Inflammatory macrophage treated with lipopolysaccharide for 4 hours (primary cell): ENCODE measurements at regions not wholly inside any gene's neighbourhood (a gene's known extent, or its start where the extent isn't known, plus 50 kb on each side); places are given as distances from the start of the nearest gene placed in this dataset.
"Not testable (repeated sequence)": the region's sequence is repeated elsewhere in the genome, so short reads cannot be mapped to it uniquely, and the experiment has no call there.

Experiments used
- DNase-seq: peaks from one replicate; pipeline ENCODE4 v3.0.0-alpha.2; 2020

DNA sequence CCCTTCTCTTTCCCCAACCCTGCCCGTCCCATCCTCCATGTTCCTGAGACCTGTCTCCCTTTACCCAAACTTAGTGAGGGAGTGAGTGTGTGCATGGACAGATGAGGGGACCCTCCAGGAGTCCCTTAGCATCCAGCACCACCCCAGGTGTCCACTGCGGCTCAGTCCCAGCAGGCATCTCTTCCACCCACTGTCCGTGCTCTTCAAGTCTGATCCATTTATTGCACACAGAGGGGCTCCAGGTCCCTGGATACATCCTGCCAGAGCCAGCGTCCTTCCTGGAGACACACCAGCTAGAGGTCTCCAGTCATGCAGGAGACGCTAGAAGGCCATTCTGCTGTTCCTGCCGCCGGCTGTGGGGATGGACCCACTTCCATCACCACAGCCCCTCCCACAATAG, 239.2 kb downstream of the ADGRD1 start:
- DNase-seq = no peak

DNA sequence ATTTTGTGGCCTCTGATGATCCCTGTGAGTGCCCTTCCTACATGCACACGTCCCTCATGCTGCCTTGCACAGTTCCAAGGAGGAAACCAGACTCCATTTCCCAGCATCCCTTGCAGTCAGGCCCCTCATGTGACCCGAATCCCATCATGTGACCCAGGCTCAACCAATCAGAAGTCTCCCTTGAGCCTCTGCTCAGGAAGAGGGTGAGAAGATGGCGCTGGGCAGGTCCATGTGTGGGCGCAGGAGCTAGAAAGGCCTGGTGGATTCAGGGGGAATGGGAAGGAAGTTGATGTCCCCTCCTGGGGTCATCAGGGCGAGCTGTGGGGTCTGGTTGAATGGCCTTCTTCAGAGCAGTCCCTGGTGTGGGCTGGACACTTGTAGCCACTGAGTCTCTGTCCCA, 240.5 kb downstream of the ADGRD1 start:
- DNase-seq = no peak

- DNase-seq = no peak
These were observed 242.1 kb downstream of the ADGRD1 start for GRCh38 chr12:131195796-131196195.

- DNase-seq = no peak
These were observed 242.5 kb downstream of the ADGRD1 start for GRCh38 chr12:131196220-131196619.

- no peak for DNase-seq
These were observed 243.8 kb downstream of the ADGRD1 start for GRCh38 chr12:131197490-131197889.

DNA sequence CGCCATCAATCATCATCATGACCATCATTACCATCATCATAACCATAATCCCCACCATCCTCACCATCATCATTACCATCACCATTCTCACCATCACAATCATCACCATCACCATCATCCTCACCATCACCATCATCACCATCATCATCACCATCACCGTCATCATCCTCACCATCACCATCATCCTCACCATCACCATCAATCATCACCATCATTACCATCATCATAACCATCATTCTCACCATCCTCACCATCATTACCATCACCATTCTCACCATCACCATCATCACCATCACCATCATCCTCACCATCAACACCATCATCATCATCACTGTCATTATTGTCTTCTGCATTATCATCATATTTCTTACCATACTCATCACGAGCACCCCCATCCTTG, 245.5 kb downstream of the ADGRD1 start:
- DNase-seq = no peak

DNA sequence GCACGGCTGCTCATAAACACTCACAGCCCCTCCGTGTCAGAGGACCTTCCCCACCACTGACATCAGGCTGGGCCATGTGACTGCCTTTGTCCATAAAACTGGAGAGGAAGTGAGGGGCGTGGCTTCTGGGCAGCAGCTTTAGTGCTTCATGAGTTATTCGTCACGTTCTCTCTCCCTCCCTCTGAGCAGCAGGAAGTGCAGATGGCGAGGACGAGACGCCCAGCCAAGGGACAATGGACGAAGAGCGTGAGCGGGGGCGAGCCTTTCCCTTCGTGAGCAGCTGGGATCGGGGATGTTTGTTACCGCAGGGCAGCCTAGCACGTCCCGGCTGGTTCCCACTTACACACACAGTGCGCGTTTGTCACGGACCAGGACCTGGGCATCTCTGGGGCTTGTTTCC, 248.2 kb downstream of the ADGRD1 start:
- not testable (repeated sequence) for DNase-seq

- DNase-seq = no peak
These were observed 249.1 kb downstream of the ADGRD1 start for GRCh38 chr12:131202592-131203378.

GRCh38 chr12:131203666-131204415, 250.1 kb downstream of the ADGRD1 start:
- no peak for DNase-seq

DNA sequence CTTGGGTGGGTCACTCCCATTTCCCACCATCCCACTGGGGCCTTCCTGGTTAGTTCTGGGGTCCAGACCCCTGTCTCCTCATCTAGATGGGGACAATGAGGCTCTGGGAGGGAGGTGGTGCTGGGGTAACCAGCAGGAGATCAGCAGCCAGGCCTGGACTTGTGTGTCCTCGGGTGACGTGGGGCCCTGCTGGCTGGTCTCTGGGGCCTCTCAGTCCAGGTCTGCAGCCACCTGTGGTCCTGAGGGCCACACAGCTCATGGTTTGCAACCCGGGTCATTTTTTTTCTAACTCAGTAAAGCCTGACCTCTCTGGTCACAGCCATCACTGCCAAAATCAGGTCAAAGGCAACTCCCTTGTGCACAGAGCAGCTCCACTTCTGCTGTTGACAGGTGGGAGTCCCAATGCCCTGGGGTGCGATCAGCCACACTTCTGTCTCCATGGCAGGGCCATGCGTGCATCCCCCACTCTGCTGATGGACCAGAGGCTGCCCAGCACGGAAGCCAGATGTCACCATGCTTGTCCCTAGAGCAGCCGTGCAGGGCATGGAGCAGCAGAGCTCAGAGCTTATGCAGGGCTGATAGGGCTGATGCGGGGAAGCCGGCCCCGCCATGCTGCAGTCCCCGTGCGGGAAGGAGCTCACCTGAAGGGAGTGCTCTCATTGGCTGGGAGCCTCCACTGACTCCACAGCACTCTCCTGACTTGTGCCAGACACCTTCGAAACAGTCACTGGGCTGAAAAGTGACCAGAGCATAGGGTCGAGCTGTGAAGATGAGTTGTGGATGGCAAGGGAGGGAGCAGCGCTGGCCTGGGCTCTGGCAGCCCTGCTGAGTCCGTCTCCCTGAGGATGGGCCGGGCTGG, 250.9 kb downstream of the ADGRD1 start:
- DNase-seq = no peak

- DNase-seq = not testable (repeated sequence)
These were observed 251.7 kb downstream of the ADGRD1 start for GRCh38 chr12:131205275-131205933.

DNA sequence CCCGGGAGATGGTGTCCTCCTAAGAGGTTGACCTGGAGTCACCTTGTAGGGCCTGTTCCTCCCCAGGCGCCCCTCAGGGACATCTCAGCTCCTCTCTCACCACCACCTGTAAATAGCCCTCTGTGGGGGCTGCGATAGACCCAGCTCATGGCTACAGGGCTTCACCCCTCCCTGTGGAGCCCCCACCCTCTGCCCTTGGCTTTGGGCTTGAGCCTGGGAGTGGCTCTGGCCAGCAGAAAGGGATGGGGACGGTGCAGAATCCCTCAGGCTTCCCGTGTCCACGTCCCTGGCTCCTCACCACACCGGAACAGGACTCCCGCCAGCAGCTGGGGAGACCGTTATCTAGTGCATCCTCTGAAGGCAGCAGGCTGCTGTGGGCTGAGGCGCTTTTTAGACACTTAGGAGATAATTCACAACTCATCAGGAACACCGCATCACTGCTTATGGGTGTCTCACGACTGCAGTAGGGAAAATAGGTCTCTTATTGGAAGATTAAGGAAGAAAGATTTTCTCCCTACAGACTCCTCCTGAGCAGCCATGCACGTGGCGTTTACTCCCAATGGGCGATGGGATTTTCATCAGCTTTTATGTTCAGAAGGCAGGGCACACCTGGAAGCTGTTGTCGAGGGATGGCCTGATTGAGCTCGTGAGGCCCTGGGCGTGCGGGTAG, 253.1 kb downstream of the ADGRD1 start:
- DNase-seq = not testable (repeated sequence)

- not testable (repeated sequence) for DNase-seq
These were observed 253.6 kb downstream of the ADGRD1 start for GRCh38 chr12:131207300-131207660.

- not testable (repeated sequence) for DNase-seq
These were observed 254.1 kb downstream of the ADGRD1 start for GRCh38 chr12:131207841-131208240.

DNA sequence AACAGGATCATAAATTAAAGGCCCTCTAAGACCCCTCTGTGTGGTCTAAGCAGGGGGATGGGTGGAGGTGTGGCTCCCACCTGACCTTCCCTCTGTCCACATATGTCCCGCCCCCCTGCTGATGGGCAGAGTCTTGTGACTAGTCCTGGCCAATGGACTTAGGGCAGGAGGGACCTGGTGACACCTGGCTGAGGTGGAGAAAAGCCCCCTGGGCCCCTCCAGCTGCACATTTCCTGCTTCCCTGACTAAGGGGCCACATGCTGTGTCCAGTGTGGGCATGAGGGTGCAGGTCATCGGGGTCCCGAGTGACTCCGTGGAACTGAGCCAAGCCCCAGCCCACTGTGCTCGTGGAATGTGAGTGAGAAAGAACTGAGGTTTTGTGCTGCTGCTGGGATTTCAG, 254.7 kb downstream of the ADGRD1 start:
- no peak for DNase-seq

DNA sequence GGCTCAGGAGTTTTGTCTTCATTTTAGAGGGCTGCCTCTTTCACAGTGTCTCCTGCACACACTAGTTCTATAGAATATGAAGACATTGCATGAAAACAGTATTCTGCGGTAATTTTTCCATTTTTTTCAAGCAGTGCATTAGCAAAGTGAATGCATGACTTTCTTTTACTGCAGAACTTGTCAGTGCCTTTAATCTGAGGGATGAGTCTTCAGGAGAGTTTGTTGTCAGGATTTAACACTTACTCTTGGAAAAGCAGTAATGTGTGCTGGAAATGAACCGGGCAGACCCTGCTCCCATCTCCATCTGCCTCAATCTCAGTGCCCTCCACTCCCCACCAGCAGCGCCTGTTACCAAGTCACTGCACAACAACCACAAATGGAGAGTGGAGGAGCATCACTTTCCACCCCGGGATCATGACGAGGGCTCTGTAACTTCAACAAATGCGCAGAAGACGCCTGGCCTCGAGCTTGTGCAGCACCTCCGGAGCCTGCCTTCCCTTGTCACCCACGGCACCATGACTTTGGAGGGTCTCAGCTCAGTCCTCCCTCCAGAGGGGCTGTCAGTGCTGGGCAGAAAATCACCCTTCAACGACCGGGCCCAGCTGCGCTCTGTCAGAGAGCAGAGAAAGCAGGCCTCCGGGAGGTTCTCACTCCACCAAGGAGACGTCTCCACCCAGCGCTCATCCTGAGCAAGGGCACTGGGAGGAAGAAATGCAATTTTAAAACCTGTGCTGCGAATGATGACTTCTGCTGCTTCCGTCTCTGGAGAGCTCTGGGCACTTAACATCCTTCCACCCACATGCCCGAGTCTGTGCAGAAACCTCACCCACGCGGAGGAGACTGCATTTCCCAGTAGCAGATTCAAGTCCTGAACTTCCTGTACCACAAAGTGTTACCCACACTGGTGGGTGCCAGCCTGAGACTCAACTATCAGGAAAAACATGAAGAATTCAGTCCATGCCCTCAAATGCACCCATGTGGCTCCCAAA, 255.7 kb downstream of the ADGRD1 start:
- peak; percentile 13 for DNase-seq

DNA sequence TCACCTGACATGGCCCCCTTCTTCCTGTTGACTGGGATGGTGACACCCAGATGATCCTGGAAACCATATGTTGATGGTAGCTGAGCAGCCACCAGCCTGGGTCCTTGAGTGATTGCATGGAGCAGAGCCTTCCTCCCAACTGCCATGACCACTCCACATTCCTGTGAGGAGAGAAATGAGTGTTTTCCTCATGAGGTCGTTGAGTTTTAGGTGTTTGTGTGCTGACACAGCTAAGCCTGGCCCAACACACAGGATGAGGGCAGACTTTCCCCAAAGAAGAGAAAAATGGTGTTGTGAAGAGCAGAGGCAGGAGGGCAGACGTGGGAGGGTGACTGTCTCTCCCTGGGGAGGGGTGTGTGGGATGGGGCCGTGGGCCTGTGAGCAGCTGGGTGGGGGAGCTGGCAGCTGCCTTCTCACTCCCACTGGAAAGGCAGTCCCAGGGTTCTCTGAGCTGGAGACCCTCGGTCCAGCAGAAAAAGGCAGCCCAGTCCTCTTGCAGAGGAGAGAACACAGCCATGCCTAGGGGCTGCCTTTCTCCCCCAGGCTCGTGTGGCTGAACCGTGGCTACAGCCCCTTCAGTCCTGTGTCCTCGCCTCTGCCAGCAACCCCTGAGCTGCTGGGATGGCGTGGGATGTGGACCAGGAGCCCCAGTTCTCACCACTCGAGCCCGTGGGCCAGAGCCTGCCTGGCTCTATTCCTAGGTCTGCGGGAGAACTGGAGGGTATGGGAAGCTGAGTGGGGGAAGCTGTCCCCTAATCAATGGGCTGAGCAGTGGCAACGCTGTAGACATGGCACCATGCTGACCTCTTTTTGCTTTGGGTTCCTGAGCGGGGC, 257.0 kb downstream of the ADGRD1 start:
- DNase-seq = no peak

DNA sequence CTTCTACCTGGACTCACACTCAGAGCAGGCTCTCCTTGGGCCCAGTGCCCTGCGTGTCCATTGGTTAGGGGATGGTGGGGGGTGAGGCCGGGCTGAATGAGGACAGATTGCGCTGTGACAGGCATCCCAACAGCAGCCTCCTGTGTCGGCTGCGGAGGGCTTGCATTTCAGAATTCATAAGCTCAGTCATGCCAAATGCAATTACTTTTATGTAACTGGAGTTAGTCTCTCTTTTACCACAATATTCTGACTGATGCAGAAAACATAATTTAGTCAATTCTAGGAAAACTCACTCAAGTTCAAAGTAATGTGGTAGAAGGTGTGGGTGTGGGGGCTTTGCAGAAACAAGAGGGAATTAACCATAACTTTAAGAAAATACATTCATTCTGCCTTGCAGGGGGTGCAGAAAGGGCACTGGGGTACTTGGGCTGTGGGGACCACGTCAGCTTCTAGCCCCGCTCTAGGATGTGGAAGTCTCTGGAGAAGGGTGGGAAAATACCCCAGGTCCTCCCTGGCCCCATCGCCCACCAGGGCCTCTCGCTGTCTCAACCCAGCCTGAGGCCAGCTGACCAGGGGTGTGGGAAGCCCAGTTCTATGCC, 257.7 kb downstream of the ADGRD1 start:
- no peak for DNase-seq

DNA sequence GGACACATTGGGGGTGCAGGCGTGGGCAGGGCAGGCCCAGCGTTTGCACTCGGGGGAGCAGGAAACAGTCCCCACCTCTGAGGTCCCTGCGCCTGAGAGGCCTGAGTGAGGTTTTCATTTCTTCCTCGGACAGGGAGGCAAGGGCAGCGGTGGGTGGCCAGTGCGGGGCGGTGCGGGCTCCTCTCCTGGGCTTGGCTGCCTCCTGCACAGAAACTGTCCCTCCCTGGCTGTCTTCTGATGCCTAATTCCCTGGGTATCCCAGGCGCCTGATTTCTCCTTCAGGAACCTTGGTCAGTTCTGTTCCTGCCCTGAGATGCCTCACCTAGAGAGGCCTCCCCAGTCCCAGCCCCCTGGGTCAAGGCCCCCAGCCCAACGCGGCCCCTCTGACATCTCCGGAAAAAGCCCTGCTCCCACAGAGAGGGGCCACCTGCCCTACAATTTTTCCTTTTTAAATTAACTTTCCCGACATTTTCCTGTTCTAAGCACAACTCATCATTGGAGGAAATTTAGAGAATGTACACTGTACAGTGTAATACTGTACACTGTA, 260.3 kb downstream of the ADGRD1 start:
- DNase-seq = no peak
